Muscle of back (tissue), 3 donors: ENCODE measurements at regions not wholly inside any gene's neighbourhood (a gene's known extent, or its start where the extent isn't known, plus 50 kb on each side); places are given as distances from the start of the nearest gene placed in this dataset.
A peak's percentile ranks its signal among the peaks of the same experiment; 100 is the strongest.
"Not testable (repeated sequence)": the region's sequence is repeated elsewhere in the genome, so short reads cannot be mapped to it uniquely, and the experiment has no call there.

ENCODE experiments used
- DNase-seq, 3 donors: peaks; one replicate each; pipeline versions ENCODE4 v3.0.0 to v3.0.0-alpha.2; 2013

DNA sequence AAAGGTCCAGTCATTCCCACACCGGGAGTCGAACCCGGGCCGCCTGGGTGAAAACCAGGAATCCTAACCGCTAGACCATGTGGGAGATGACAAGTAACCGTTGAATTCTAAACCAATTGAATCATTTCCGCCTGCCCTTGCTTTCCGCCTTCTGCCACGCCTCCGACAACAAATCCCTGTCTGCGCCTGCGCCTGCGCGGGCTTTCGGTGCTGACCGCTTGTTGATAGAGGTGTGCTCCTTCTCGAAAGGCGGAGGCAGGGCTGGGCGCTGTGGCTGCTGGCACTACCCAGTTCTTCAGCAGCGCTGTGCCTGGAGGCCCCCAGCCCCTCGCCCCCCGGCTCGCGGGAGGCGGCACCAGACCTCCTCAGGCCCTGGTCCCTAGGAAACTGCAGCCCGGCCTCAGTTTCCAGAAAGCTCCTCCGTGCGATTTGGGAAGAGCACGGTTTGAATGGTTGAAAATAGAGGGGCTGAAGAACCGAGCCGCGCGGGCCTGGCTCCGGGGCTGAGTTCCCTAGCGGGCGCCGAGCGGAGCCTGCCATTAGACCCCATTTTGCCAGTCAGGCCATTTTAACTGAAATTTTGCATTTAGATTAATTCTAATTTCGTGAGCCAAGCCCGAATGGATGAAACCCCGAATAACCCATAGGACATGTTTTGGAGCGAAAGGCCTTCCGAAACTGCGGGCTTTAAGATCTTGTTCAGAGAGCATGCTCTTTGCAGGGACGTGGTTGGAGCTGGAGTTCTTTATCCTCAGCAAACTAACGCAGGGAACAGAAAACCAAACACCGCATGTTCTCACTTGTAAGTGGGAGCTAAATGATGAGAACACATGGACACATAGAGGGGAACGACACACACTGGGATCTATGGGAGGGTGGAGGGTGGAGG lies 219.3 kb upstream of the ATP10A start:
- DNase-seq = peak; percentile 96 to 98 (median 98)

DNA sequence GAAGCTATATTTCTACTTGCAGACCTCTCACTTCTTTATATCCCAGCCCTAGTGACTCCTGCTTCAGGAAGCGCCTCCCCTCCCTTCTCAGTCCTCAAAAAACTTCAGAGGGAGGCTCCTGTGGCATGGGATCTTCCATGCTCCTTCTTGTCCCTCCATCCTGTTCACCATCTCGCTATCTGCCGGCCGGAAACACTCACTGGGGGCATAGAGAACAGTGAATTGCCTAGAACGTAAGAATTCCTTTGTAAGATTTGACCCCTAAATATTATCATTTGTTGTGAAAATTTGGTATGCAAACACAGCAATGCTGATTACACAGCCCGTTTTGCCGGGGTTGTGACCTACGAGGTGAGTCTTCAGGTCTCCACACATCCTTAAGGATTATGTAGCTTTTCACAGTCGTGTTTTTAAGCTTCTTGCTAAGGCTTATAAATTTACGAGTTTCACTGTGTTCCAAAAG lies 218.7 kb upstream of the ATP10A start:
- no peak for DNase-seq

DNA sequence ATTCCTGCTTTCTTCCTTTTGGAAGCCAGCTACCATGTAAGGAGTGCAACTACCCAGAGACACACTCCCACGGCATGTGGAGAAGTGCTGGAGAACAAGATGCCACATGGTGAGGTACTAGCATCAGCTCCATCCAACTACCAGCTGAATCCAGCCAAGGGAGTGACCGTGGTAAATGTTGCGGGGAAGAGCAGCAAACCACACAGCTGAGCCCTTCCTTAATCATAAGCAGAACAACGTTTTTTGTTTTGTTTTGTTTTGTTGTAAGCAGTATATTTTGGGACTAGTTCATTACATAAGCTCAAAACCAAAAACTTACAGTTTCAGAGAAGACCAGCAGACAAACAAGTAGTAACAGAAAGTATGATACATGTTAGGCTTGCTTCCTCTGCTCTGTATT lies 212.6 kb upstream of the ATP10A start:
- no peak for DNase-seq

DNA sequence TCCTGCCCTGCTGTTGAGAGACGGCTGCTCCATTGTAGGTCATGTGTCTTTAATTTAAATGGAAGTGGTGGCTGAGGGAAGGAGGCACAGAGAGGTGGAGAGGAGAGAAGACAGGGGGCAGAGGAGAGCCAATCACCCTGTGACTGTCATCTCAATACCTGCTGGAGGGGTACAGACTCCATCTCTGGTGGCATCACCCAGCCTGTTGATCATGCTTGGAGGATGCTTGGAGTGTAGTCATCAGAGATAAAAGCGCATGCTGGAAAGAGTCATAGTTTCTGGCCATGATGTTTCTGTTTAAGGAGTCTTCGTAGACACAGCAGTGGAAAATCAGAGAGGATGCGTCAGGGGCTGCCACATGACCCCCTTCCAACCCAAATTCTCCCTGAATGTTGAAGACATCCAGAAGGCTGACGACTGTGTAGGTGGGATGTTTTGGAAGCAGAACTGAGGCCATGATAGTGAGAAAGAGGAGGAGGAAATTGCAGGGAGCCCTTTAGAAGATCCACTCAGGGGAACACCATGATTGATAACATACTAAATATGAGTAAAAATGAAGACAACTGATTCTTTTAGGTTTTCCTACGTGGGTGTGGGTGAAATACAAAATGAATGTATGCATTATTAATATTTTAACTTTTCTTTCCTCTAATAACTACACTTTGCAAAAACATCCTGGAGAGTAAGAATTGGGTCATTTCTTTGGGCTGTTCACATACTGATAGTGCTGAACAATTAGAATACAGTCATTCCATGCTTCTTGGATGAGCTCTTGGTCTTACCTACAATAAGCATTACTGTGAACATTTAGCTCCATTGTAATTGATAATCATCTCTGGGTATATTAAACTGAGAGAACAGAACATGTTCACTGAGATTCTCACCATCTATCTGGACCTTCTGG lies 210.6 kb upstream of the ATP10A start:
- DNase-seq = no peak

DNA sequence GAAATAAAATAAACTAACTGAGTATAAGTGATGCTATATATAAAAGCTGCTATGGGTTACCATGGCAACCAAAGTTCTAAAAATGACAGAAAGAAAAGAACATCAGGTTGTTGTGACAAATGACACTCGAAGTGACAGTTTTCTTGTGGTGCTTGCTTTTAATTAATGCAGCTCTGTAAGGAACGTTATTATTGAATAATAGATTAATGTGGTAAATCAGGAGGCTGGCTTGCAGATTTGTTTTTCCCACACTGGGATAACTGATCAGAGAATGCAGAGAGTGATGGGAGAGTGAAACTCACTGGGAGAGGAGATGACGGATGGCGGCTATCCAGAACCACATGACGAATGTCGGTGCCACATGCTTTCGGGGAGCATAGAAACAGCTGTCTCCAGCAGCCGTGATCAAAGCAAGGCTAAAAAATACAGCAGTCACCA lies 207.0 kb upstream of the ATP10A start:
- DNase-seq = peak in 1 of 3 donors; percentile 12

DNA sequence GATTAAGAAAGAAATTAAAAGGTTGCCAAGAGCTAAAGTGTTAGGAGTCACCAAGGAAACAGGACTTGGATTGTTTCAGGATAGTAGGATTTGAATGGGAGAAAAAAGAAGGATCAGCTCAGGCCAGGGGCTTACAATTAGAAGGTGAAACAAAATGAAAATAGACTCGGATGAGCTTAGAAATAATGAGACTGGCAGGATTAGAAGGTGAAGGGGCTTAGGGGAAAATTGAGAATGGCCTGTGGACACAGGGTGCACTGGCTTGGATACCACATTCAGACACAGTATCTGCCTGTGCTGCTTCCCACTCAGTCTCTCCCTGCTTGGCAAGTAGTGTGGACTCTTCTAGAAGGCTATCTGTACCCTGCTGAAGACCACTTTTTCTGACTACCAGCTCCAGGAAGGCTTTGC lies 206.1 kb upstream of the ATP10A start:
- no peak for DNase-seq

DNA sequence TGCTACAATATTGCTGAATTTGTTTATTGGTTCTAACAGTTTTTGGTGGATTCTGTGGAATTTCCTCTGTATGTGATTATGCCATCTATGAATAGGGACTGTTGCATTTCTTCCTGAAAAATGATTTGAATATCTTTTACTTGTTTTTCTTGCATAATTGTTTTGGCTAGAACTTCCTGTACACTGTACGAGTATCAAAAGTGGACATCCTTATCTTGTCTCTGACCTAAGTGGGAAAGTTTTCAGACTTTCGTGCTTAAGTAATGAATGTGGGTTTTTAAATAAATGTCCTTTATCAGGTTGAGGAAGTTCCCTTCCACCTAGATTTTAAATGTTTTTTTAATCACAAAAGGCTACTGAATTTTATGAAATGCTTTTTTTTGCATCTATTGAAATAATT lies 203.8 kb upstream of the ATP10A start:
- DNase-seq = no peak

DNA sequence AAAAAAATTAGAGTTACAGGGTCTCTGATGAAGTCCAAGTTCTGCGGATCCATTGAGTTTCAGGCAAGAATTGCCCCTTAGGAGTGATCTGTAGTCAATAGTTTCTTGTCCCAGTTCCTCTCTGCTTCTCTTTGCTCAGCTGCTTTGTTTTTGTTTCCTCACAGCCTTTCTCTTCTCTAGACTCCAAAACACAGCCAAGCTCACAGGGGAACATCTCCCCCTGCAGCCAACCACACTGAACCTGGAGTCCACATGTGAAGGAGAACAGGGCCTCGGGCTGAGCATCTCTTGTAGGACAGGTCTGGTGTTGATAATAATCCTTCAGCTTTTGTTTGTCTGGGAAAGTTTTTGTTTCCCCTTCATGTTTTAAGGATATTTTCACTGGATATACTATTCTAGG lies 202.6 kb upstream of the ATP10A start:
- DNase-seq = no peak

DNA sequence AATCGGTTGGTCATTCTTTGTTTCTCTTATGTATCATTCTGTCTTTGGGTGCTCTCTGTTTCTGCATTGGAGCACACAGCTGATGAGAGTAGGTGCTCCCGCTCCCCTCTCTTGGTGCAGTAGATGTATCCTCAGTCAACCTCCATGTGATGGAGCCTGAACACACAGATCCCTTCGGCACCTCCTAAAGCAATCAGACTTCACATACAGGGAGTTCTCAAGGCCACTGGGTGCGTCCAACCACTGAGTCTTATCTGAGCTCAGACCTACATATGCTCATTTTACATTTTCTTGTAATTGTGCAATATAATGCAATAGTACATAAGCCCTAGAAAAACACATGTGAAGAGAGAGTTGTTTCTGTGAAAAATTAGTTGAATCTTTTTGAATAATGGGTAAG lies 198.1 kb upstream of the ATP10A start:
- no peak for DNase-seq

DNA sequence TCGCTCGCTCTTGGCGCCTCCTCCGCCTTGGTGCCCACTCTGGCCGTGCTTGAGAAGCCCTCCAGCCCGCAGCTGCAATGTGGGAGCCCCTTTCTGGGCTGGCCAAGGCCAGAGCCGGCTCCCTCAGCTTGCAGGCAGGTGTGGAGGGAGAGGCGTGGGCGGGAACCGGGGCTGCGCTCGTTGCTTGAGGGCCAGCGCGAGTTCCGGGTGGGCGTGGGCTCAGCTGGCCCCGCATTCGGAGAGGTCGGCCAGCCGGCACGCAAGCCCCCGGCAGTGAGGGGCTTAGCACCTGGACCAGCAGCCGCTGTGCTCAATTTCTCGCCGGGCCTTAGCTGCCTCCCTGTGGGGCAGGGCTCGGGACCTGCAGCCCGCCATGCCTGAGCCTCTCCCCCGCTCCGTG lies 193.6 kb upstream of the ATP10A start:
- not testable (repeated sequence) for DNase-seq

DNA sequence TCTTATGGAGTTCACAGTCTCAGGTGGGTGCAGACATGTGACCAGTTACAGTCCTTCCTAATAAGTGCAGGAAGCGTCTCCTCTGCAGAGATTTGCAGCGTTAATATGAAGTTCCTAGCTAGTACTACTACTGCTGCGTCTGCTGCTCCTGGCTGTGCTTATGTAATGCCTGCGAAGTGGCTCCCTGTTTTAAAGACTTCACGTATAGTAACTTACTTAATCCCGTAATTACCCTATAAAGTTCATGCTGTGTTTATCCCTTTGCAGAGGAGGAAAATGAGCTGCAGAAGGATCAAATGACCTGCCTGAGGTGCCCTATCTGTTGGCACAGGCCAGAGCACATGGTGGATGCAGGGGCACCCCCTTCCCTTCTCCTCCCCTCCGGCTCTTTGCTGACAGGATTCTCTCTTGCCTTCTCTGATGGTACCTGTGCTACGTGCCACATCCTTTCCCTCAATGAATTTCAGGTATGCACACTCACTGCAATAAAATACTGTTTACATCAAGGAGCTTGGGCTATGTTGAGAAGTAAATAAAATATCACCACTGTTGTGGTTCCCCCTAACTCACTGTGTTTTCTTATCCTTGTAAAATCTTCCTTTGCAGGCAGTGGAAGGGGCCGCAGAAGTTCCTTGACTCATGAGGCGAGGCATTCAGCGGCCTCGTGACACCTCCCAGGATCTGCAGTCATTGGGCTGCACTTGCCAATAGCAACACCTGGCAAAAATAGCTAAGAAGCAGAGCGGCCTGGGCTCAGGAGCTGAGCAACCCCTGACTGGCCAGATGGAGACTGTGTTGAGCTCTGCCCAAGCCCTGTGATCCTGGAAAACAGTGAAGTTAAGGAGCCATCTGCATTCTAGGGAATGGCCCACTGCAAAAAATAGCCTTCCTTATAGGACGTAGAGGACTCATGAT lies 188.9 kb upstream of the ATP10A start:
- peak; percentile 48 to 84 (median 72) for DNase-seq

DNA sequence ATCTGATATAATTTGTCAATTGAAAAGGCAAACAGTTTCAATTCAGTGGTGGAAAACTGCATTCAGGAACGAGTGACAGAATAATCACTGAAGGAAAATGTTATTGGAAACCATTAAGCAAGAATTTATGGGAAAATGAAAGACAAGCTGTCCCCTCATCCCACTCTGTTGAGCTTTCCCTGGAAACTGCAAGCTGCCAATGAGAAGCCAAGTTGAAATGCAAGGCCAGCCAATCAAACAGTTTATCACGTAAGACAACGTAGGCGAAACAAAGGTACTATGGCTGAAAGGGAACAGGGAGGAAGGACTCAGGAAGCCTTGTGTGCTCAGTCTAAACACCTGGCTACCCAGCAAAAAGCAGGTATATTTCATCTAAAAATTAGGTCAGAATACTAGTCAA lies 187.9 kb upstream of the ATP10A start:
- no peak for DNase-seq

DNA sequence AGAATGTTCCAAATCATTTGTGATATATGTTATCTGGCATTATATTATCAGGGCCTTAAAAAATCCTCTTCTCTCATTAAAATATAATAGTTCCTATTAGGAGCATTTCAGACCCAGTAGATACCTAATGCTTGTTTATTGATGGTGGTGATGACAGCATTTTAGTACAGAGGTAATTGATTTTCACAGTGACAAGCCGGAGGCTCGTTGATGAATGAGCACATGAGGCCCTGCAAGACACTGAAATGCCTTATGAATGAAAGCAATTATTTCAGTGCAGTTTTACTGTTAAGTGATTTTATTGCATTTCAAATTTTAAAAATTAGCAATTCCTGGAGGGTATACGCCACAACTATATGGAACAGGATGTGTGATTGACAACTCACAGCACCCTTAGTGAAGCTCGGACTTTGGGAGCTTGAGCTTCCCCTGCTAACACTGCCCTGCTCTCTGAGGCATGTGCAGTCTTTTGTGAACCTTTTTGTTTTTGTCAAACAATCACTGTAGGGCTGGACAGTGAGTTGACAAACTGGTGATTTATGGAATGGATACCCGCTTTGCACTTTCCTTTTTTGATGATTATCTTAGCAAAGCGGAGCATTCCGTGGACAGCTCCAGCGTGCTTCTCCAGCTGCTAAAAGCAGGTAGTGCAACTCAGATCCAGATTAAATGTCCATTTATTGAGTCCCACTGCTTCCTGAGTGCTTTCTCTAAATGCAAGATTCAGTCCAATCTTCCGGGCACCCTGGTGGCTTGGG lies 187.0 kb upstream of the ATP10A start:
- no peak for DNase-seq

DNA sequence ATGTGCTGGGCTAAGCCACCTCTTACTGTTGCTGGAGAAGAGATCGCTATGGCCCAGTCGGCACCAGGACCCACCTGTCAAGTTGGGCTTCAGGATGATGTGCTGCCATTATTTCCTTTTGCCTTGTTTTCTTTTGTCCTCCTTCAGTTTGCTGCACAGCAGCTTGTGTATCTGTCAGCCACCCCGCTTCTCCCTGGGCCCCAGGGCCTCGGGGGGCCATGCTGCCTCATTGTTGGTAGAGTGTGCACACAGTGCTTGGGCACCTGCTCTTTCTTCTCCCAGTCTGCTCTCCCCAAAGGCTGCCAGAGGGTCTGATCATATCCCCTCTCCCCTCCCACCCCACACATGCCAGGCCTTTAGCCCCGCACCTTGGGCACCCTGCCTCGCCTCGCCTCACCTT lies 185.5 kb upstream of the ATP10A start:
- DNase-seq = no peak

DNA sequence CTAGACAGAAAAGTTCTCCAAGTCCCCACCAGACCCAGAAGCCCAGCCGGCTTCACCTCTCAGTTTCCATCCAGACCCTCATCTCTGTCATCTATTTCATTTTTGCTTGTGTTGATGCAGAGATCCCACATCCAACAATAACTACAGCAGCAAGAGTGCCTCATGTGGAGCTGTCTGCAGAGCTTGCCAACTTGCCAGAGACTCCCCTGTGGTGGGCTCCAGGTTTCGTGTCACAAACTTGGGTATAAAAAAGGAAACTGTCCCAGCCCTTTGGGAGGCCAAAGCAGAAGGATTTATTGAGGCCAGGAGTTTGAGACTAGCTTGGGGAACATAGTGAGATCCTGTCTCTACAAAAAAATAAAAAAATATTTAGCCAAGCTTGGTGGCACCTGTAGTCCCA lies 182.4 kb upstream of the ATP10A start:
- DNase-seq = no peak

DNA sequence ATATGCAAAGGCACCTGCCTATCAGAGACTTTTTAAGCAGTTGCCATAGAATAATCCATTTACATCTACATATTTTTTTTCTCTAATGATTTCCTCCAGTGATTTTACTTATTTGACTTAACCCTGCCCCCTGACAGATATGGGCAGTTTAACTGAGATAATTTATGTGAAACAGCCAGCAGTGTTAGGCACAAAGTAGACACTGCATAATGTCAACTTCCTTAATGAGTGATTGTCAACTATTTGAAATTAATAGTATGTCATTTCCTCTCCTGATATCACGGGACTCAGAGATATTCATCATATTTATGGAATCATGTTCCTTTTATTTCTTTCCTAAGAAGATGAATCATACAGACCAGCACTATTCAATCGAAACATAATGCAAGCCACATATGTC lies 179.9 kb upstream of the ATP10A start:
- no peak for DNase-seq

DNA sequence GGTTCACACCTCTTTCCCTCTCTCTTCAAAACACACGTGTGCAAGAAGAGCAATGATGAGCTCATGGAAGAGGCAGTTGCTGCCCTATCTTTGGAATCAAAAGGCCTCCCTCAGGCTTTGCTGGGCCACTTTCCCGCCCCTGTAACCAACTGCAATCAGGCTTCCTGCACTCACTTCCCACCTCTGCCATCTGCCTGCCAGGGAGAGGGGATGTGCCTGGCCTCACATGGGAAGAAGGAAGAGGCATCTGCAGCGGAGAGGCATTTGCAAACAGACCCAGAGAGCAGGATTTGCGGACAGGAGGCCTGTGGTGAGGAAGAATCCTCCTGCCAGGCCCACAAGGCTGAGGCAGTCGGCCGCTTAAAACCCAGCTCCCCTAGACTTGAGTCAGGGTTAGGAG lies 175.6 kb upstream of the ATP10A start:
- DNase-seq = no peak

DNA sequence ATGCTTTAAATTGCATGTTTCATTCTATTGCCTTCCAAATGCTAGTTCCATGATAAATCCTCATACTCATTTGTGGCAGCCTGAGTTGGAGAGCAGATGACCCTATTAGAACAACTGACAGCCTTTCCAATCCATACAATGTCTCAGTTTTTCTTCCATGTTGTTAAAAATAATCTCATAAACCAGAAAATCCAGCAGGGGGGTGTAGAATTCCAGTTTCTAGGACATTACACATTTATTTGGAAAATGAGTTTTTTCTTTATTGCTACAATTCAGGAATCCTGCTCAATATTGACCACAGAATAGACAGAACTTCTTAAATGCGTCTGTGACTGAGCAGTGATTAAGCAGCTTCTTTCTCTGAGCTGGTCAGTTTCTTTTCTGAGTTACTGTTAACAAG lies 174.2 kb upstream of the ATP10A start:
- DNase-seq = peak in 1 of 3 donors; percentile 8

DNA sequence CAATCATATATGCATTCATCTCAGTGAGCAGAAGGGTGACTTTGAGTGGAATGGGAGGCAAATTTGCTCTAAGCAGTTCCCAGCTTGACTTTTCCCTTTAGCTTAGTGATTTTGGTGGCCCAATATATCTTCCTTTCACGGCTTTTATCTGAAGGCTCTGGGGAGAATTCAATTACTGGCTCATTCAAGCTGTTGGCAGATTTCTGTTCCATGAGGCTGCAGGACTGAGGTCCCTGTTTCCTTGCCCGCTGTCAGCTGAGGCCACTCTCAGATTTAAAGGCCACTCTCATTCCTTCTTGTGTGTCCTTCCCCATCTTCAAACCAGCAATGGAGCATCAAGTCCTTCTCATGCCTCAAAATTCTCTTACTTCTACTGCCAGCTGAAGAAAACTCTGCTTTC lies 170.4 kb upstream of the ATP10A start:
- no peak for DNase-seq

DNA sequence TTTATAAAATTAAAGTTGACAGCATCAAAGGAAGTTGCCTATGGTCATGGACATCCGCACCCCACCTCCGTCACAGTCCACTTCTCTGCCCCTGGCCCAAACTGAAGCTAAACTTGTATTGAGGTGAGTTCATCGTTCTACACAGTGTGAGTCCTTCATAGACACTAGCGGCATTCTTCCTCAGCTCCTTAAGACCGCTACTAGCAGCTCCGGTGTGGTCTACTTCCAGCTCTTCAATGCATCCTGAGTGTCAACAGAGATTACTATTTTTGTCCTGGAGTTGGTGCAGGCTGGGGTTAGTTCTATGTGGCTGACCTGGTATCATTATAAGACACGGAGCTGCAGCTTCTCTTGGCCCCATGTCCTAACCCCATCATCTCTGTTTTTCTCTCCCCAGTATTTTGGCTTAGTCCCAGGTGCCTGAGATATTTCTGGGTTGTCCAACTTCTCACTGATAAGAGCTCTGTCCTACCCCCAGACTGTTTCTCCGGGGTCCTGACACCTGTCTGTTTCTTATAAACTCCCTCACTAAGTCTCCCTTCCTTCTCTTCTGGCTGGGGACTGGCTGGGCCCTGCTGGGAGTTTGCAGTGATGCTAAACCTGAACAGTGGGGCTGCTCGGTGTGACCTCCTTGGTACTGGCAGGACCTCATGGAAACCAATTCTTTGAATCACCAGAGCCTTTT lies 169.2 kb upstream of the ATP10A start:
- DNase-seq = no peak
